ENCODE measurements at regions not wholly inside any gene's neighbourhood (a gene's known extent, or its start where the extent isn't known, plus 50 kb on each side); places are given as distances from the start of the nearest gene placed in this dataset.

- Histone ChIP-seq H2AFZ (ENCODE audit: low read length) (no peak overlapping the region), H2BK15ac (ENCODE audit: low read length) (no peak overlapping the region), H2BK12ac (ENCODE audit: low read depth, low read length) (no peak overlapping the region), H3K18ac (ENCODE audit: extremely low read depth, low read length) (no peak overlapping the region), H2BK5ac (ENCODE audit: low read depth, low read length) (no peak overlapping the region), H3K23ac (ENCODE audit: insufficient read length) (no peak overlapping the region), H3K4ac (replicated peaks; ENCODE audit: insufficient read length, low read depth, low read length) (no peak overlapping the region), H3K27ac (ENCODE audit: low read depth, low read length) (no peak overlapping the region), H3K36me3 (ENCODE audit: control insufficient read depth in 2 of 4, insufficient read depth in 4 of 4, low read length in 3 of 4) (no peaks in the 10 kb centered on the region), H2BK120ac (replicated peaks; ENCODE audit: low read depth, low read length) (no peak overlapping the region), H3K14ac (ENCODE audit: insufficient read length) (no peak overlapping the region), H2AK5ac (ENCODE audit: low read depth, low read length) (no peak overlapping the region), H3K56ac (replicated peaks; ENCODE audit: insufficient read length, low read depth, low read length) (no peak overlapping the region), H4K8ac (ENCODE audit: extremely low read depth, insufficient read depth, low read length) (no peak overlapping the region), H3K79me2 (ENCODE audit: control insufficient read depth in 1 of 2, insufficient read depth in 2 of 2, low read length in 2 of 2) (no peaks in the 10 kb centered on the region), H4K5ac (ENCODE audit: insufficient read length, low read depth, low read length) (no peak overlapping the region), H4K91ac (replicated peaks; ENCODE audit: insufficient read length, low read length) (no peak overlapping the region), H3K27me3 (replicated peaks in 1 of 4; ENCODE audit: control insufficient read depth in 3 of 4, extremely low read depth in 1 of 4, insufficient read depth in 3 of 4, low read length in 3 of 4) (no peaks in the 10 kb centered on the region), H3K79me1 (ENCODE audit: low read depth, low read length) (no peaks in the 10 kb centered on the region), H3K4me2 (ENCODE audit: insufficient read depth in 1 of 2, low read depth in 2 of 2, low read length in 2 of 2) (no peak overlapping the region), H3K4me3 (ENCODE audit: extremely low read depth in 1 of 4, insufficient read depth in 2 of 4, low read depth in 3 of 4, low read length in 4 of 4) (no peak overlapping the region), H2BK20ac (ENCODE audit: low read length) (no peak overlapping the region), H4K20me1 (replicated peaks in 1 of 2; ENCODE audit: control insufficient read depth in 1 of 2, insufficient read depth in 2 of 2, low read length in 2 of 2) (no peaks in the 10 kb centered on the region), H3K23me2 (ENCODE audit: low read depth, low read length) (no peaks in the 10 kb centered on the region), H3K4me1 (replicated peaks in 1 of 4; ENCODE audit: control insufficient read depth in 3 of 4, insufficient read depth in 4 of 4, low read length in 3 of 4) (no peaks in the 10 kb centered on the region; a peak in 1 of 7 replicates), H3K9me3 (ENCODE audit: insufficient read depth in 2 of 2, low read depth in 1 of 2, low read length in 1 of 2) (no peaks in the 10 kb centered on the region), H3K9ac (replicated peaks in 1 of 4; ENCODE audit: extremely low read depth in 1 of 4, low read depth in 3 of 4, low read length in 3 of 4) (no peak overlapping the region)
- FAIRE-seq (no peak), DNase-seq (ENCODE audit: low read depth in 1 of 2, low spot score in 2 of 2) (no peak)
- WGBS, 2 experiments (ENCODE audit: extremely low coverage in 1 of 2, insufficient coverage in 1 of 2, insufficient read length in 1 of 2, insufficient replicate concordance in 2 of 2, low coverage in 1 of 2, low lambda C conversion rate in 2 of 2, missing lambda C conversion rate in 1 of 2), result 87% methylated on average over 1 of the region's 1 CpG; no CpG with 5 or more reads in 1 of the 2 experiments
- ChIA-PET POLR2A (ENCODE audit: partially characterized antibody) (no interaction called here), CTCF (ENCODE audit: partially characterized antibody) (interaction anchor here (1.9 kb wide), 1 partner anchor 13 kb away, joined by 6 read pairs; no protein-coding TSS in a partner anchor)
- no peak for TF ChIP-seq CTCF (IDR thresholded peaks at IDR 0.05; ENCODE audit: control extremely low read depth in 1 of 3, insufficient read depth in 1 of 3, low read depth in 1 of 3, low read length in 3 of 3)
- no peak for TF ChIP-seq JUND (IDR thresholded peaks at IDR 0.05; ENCODE audit: low read length)
- no peak for TF ChIP-seq RBBP5 (IDR thresholded peaks at IDR 0.05; ENCODE audit: borderline replicate concordance, low read depth, low read length)
- no peak for TF ChIP-seq RNF2 (IDR thresholded peaks at IDR 0.05; ENCODE audit: borderline replicate concordance, low read depth, low read length, missing control alignments, poor library complexity, severe bottlenecking)
- no peak for TF ChIP-seq EZH2 (IDR thresholded peaks at IDR 0.05; ENCODE audit: low read depth, low read length, severe bottlenecking)
- no peak for TF ChIP-seq HDAC2 (IDR thresholded peaks at IDR 0.05; ENCODE audit: borderline replicate concordance in 1 of 2, low read depth in 2 of 2, low read length in 2 of 2)
Measured at GRCh38 chr3:146313746-146314111, 62.8 kb upstream of the PLSCR4 start.
